ENCODE measurements at regions not wholly inside any gene's neighbourhood (a gene's known extent, or its start where the extent isn't known, plus 50 kb on each side); places are given as distances from the start of the nearest gene placed in this dataset.

DNA sequence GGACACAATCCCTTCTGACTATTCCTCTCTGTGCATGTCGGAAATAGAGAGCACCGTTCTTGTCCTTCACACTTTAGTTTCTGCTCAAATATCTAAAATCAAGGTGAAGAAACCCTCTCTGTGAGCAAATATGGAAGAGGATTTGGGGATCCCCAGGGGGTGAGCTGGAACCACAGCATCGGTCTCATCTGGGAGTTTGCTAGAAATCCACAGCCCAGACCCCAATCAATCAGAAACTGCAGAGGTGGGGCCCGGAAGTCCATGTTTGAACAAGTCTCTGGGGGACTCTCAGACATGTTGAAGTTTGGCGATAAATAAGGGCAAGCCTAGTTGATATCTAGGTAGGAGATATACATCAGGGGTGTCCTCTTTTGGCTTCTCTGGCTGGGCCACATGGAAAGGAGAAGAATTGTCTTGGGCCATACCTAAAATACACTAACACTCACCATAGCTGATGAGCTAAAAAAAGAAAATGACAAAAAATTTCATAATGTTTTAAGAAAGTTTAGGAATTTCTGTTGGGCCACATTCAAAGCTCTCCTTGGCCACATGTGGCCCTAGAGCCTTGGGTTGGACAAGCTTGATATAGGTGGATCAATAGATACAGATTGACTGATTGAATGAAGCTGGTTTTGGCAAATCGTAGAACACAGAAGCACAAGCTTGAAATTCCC lies 168.0 kb upstream of the FOXF1 start:
- ChIA-PET CTCF (no interaction called here), POLR2A (ENCODE audit: unreplicated experiment) (no interaction called here)
- no peak overlapping the region for H3K4me3 ChIP-seq
- no peaks in the 10 kb centered on the region for H3K9me3 ChIP-seq (ENCODE audit: insufficient read depth, low read depth)
- no peaks in the 10 kb centered on the region; the same call in 1 of the 2 replicates for H4K20me1 ChIP-seq (ENCODE audit: insufficient read depth)
- H2AFZ ChIP-seq = no peak overlapping the region
- intact Hi-C loops (cut with micrococcal nuclease; ENCODE audit: unreplicated experiment) = loop anchor here (10.0 kb wide), 1 partner anchor 173 kb away; the partner anchor contains the start of gene FOXF1
- no peaks in the 10 kb centered on the region for H3K79me2 ChIP-seq (ENCODE audit: low read depth)
- TF ChIP-seq, protein P1, sequence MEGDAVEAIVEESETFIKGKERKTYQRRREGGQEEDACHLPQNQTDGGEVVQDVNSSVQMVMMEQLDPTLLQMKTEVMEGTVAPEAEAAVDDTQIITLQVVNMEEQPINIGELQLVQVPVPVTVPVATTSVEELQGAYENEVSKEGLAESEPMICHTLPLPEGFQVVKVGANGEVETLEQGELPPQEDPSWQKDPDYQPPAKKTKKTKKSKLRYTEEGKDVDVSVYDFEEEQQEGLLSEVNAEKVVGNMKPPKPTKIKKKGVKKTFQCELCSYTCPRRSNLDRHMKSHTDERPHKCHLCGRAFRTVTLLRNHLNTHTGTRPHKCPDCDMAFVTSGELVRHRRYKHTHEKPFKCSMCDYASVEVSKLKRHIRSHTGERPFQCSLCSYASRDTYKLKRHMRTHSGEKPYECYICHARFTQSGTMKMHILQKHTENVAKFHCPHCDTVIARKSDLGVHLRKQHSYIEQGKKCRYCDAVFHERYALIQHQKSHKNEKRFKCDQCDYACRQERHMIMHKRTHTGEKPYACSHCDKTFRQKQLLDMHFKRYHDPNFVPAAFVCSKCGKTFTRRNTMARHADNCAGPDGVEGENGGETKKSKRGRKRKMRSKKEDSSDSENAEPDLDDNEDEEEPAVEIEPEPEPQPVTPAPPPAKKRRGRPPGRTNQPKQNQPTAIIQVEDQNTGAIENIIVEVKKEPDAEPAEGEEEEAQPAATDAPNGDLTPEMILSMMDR (conservative IDR thresholded peaks at IDR 0.05) = no peak
- no peak for TF ChIP-seq EZH2 (IDR thresholded peaks at IDR 0.05; ENCODE audit: low read depth)
- DNase-seq = no peak
- H3K27ac ChIP-seq = no peak overlapping the region
- no peaks in the 10 kb centered on the region for H3K4me1 ChIP-seq (replicated peaks; ENCODE audit: insufficient read depth)
- no peak overlapping the region for H3K4me2 ChIP-seq
- no peaks in the 10 kb centered on the region for H3F3A ChIP-seq (ENCODE audit: insufficient read depth, low read depth)
- no TSS peak for BruUV-seq (replicated peaks)
- peaks cover 86% of the 10 kb centered on the region for H3K27me3 ChIP-seq (ENCODE audit: insufficient read depth, low read depth)
- no peaks in the 10 kb centered on the region for H3K9me2 ChIP-seq (ENCODE audit: insufficient read depth)
- H3K36me3 ChIP-seq (ENCODE audit: low read depth) = no peaks in the 10 kb centered on the region

DNA sequence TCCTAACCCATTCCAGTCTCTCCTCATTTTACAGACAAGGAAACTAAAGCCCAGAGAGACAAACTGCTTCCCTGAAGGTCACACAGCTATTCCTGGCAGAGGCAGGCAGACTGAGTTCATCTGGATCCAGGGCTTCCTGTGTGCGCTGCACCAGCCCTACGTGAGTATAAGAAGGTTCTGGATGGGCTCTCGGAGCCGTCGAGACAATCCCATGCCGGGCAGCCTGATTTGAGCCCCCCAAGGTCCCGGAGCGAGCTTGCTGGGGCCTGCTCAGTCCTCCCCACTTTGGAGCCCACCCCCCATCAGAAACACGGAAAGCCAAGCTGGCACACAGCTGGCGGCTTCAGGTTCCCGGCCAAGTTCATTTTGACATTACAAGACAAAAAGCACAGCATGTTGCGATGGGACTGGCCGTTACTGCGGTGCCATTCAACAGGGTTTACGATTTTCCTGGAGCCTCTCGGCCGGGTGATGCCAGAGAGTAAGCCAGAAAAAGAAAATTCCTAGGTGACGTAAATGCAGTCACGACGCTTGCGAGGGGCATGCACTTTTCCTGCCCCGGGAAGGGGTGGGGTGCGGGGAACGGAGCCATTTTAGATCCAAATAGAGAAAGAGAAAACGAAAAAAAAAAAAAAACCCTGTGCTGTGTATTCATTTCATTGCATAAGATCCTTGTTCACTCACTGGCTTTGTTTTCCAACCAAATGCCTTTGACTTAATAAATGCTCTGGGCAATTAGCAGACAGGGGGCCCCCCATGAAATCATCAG lies 167.1 kb upstream of the FOXF1 start:
- no peak for DNase-seq
- H3K27me3 ChIP-seq (ENCODE audit: insufficient read depth, low read depth) = peaks cover 87% of the 10 kb centered on the region
- no peaks in the 10 kb centered on the region; the same call in 1 of the 2 replicates for H4K20me1 ChIP-seq (ENCODE audit: insufficient read depth)
- no TSS peak for BruUV-seq (replicated peaks)
- H3K27ac ChIP-seq = no peak overlapping the region
- ChIA-PET POLR2A (ENCODE audit: unreplicated experiment) (no interaction called here), CTCF (no interaction called here)
- intact Hi-C loops (cut with micrococcal nuclease; ENCODE audit: unreplicated experiment) = loop anchor here (10.0 kb wide), 1 partner anchor 172 kb away; the partner anchor contains the start of gene FOXF1
- H3K9me3 ChIP-seq (ENCODE audit: insufficient read depth, low read depth) = no peaks in the 10 kb centered on the region
- no peaks in the 10 kb centered on the region for H3K4me1 ChIP-seq (replicated peaks; ENCODE audit: insufficient read depth)
- no peak overlapping the region for H3K4me2 ChIP-seq
- no peaks in the 10 kb centered on the region for H3F3A ChIP-seq (ENCODE audit: insufficient read depth, low read depth)
- H3K79me2 ChIP-seq (ENCODE audit: low read depth) = no peaks in the 10 kb centered on the region
- H2AFZ ChIP-seq = no peak overlapping the region
- no peaks in the 10 kb centered on the region for H3K36me3 ChIP-seq (ENCODE audit: low read depth)
- TF ChIP-seq, protein P1 (conservative IDR thresholded peaks at IDR 0.05) = no peak
- no peak for TF ChIP-seq EZH2 (IDR thresholded peaks at IDR 0.05; ENCODE audit: low read depth)
- H3K4me3 ChIP-seq = no peak overlapping the region
- no peaks in the 10 kb centered on the region for H3K9me2 ChIP-seq (ENCODE audit: insufficient read depth)

DNA sequence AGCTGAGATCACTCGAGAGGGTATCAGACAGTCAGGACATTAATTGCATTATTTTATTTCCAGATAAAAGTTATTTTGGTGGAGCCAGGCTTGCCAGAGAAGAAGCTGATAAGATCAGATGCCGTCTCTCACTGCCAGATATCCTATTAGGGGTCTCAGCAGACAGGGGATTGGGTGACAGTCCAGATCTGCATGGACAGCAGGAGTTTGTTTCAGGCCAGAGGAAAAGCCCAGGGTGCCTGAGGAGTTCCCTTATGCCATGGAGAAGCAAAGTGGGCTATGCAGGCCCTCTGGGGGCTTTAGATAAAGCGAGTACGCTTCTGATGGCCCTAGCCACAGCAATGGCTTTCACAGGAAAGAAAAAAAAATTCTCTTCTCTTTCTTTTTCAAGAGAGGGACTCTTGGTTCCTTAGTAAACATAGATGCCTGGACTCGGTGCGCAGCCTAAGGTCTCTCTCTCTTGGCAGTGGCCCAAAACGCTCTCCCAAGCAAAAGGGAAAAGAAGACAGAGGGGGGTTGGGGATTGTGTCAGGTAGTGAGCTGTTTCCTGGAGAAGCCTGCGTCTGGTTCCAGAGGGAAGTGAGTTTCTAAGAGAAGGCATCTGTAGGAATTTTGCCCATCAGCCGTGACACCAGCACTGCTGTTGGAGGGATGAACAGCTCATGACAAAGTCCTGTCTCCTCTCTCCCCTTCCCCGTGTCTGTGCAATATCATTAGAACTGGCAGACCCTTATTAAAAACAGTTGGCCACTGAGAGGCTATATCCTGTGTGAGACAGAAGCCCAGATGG lies 166.3 kb upstream of the FOXF1 start:
- no peak overlapping the region for H2AFZ ChIP-seq
- H3K79me2 ChIP-seq (ENCODE audit: low read depth) = no peaks in the 10 kb centered on the region
- H3K4me2 ChIP-seq = no peak overlapping the region
- no peaks in the 10 kb centered on the region for H3K4me1 ChIP-seq (replicated peaks; ENCODE audit: insufficient read depth)
- H3K9me2 ChIP-seq (ENCODE audit: insufficient read depth) = no peaks in the 10 kb centered on the region
- POLR2A ChIA-PET (ENCODE audit: unreplicated experiment) = no interaction called here
- no peaks in the 10 kb centered on the region for H3F3A ChIP-seq (ENCODE audit: insufficient read depth, low read depth)
- no TSS peak for BruUV-seq (replicated peaks)
- H3K4me3 ChIP-seq = no peak overlapping the region
- CTCF ChIA-PET = no interaction called here
- no peak overlapping the region for H3K27ac ChIP-seq
- peaks cover 87% of the 10 kb centered on the region for H3K27me3 ChIP-seq (ENCODE audit: insufficient read depth, low read depth)
- TF ChIP-seq, protein P1 (conservative IDR thresholded peaks at IDR 0.05) = no peak
- TF ChIP-seq EZH2 (IDR thresholded peaks at IDR 0.05; ENCODE audit: low read depth) = no peak
- DNase-seq = no peak
- H4K20me1 ChIP-seq (ENCODE audit: insufficient read depth) = no peaks in the 10 kb centered on the region; the same call in 1 of the 2 replicates
- intact Hi-C loops (cut with micrococcal nuclease; ENCODE audit: unreplicated experiment) = loop anchor here (10.0 kb wide), 1 partner anchor 171 kb away; the partner anchor contains the start of gene FOXF1
- H3K36me3 ChIP-seq (ENCODE audit: low read depth) = no peaks in the 10 kb centered on the region
- no peaks in the 10 kb centered on the region for H3K9me3 ChIP-seq (ENCODE audit: insufficient read depth, low read depth)

All from PC-9 (cell line).